H1 (cell line): ENCODE measurements at regions not wholly inside any gene's neighbourhood (a gene's known extent, or its start where the extent isn't known, plus 50 kb on each side); places are given as distances from the start of the nearest gene placed in this dataset.

Source experiments
- CTCF ChIA-PET: fragments of 300-600 bp; sonication (Branson Sonifier 250); formaldehyde crosslinking; loops from one replicate; lab custom pipeline; 2021; ENCODE audit not compliant: partially characterized antibody; lab: Charles Lee
- POLR2A ChIA-PET: fragments of 300-600 bp; sonication (Branson Sonifier 250); formaldehyde crosslinking; loops from one replicate; lab custom pipeline; 2021; ENCODE audit warnings: inconsistent platforms; ENCODE audit not compliant: partially characterized antibody; lab: Charles Lee
- DNase-seq, 2 experiments: peaks; one replicate each; pipeline versions ENCODE4 v3.0.0 to v3.0.0-alpha.2; 2010 to 2022; ENCODE audit warnings: low spot score in 2 of 2, low read depth in 1 of 2, mixed read lengths in 1 of 2
- FAIRE-seq: peaks from 2 replicates; lab custom pipeline; 2011; peaks lifted over from hg19 to GRCh38; lab: Jason Lieb, UNC
- H2AFZ ChIP-seq: 2 replicates; pipeline ENCODE4 v1.8.1; 2012; ENCODE audit warnings: low read length, inconsistent platforms
- H2AK5ac ChIP-seq: 2 replicates; pipeline ENCODE4 v1.6.1; 2013; ENCODE audit warnings: low read depth, low read length
- H2BK120ac ChIP-seq: replicated peaks from 2 replicates; pipeline ENCODE3; 2013; ENCODE audit warnings: low read depth, low read length, inconsistent platforms
- H2BK12ac ChIP-seq: 2 replicates; pipeline ENCODE4 v1.6.1; 2013; ENCODE audit warnings: low read depth, low read length
- H2BK15ac ChIP-seq: 2 replicates; pipeline ENCODE4 v1.6.1; 2013; ENCODE audit warnings: low read length
- H2BK20ac ChIP-seq: 2 replicates; pipeline ENCODE4 v1.6.1; 2013; ENCODE audit warnings: low read length
- H2BK5ac ChIP-seq: 2 replicates; pipeline ENCODE4 v1.6.1; 2013; ENCODE audit warnings: low read depth, low read length
- H3K14ac ChIP-seq: 2 replicates; pipeline ENCODE4 v1.6.1; 2013; ENCODE audit warnings: inconsistent platforms; ENCODE audit not compliant: insufficient read length
- H3K18ac ChIP-seq: 2 replicates; pipeline ENCODE4 v1.6.1; 2013; ENCODE audit warnings: low read length; ENCODE audit errors: extremely low read depth
- H3K23ac ChIP-seq: 2 replicates; pipeline ENCODE4 v1.6.1; 2013; ENCODE audit warnings: inconsistent platforms; ENCODE audit not compliant: insufficient read length
- H3K23me2 ChIP-seq: 2 replicates; pipeline ENCODE4 v1.6.1; 2013; ENCODE audit warnings: low read depth, low read length
- H3K27ac ChIP-seq: 2 replicates; pipeline ENCODE4 v1.6.1; 2011; ENCODE audit warnings: low read depth, low read length, inconsistent platforms
- H3K27me3 ChIP-seq, 4 experiments: replicated peaks in 1 of 4; 1 replicate in 1 of 4; 2 replicates in 3 of 4; pipeline versions ENCODE4 v1.6.1 to v1.8.1; 2011 to 2013; ENCODE audit warnings: low read length in 3 of 4, mild to moderate bottlenecking in 3 of 4, inconsistent platforms in 2 of 4, mixed read lengths in 2 of 4, moderate library complexity in 1 of 4; ENCODE audit not compliant: control insufficient read depth in 3 of 4, insufficient read depth in 3 of 4; ENCODE audit errors: extremely low read depth in 1 of 4
- H3K36me3 ChIP-seq, 4 experiments: 2 replicates each; pipeline versions ENCODE4 v1.6.1 to v1.8.1; 2011 to 2013; ENCODE audit warnings: mild to moderate bottlenecking in 4 of 4, low read length in 3 of 4, moderate library complexity in 2 of 4, control low read depth in 1 of 4, inconsistent platforms in 1 of 4; ENCODE audit not compliant: insufficient read depth in 4 of 4, control insufficient read depth in 2 of 4
- H3K4ac ChIP-seq: replicated peaks from 2 replicates; pipeline ENCODE3; 2013; ENCODE audit warnings: low read length, low read depth, mixed read lengths, inconsistent platforms; ENCODE audit not compliant: insufficient read length
- H3K4me1 ChIP-seq, 4 experiments: replicated peaks in 1 of 4; 1 replicate in 1 of 4; 2 replicates in 3 of 4; pipeline versions ENCODE4 v1.6.1 to v1.8.1; 2011 to 2013; ENCODE audit warnings: low read length in 3 of 4, inconsistent platforms in 2 of 4, mixed read lengths in 1 of 4; ENCODE audit not compliant: insufficient read depth in 4 of 4, control insufficient read depth in 3 of 4
- H3K4me2 ChIP-seq, 2 experiments: 2 replicates each; pipeline versions ENCODE4 v1.6.1 to v1.8.1; 2011 to 2013; ENCODE audit warnings: low read depth in 2 of 2, low read length in 2 of 2, control low read depth in 1 of 2, inconsistent platforms in 1 of 2, mild to moderate bottlenecking in 1 of 2; ENCODE audit not compliant: insufficient read depth in 1 of 2
- H3K4me3 ChIP-seq, 4 experiments: fragments of 200-600, 300-600 bp in 1 of 4; sonication (generic), shearing (Covaris generic), sonication (Bioruptor Twin) in 1 of 4; 2 replicates each; pipeline versions ENCODE4 v1.5.1 to v1.8.1; 2011 to 2016; ENCODE audit warnings: low read length in 4 of 4, low read depth in 3 of 4, control low read depth in 2 of 4, inconsistent platforms in 2 of 4, mild to moderate bottlenecking in 2 of 4, mixed read lengths in 1 of 4, moderate library complexity in 1 of 4; ENCODE audit not compliant: insufficient read depth in 2 of 4; ENCODE audit errors: extremely low read depth in 1 of 4
- H3K56ac ChIP-seq: replicated peaks from 2 replicates; pipeline ENCODE3; 2013; ENCODE audit warnings: low read depth, mild to moderate bottlenecking, mixed read lengths, low read length, inconsistent platforms; ENCODE audit not compliant: insufficient read length
- H3K79me1 ChIP-seq: 2 replicates; pipeline ENCODE4 v1.6.1; 2013; ENCODE audit warnings: low read depth, low read length, control low read depth
- H3K79me2 ChIP-seq, 2 experiments: 2 replicates each; pipeline versions ENCODE4 v1.6.1 to v1.8.1; 2012 to 2013; ENCODE audit warnings: low read length in 2 of 2, mild to moderate bottlenecking in 2 of 2, inconsistent platforms in 1 of 2; ENCODE audit not compliant: insufficient read depth in 2 of 2, control insufficient read depth in 1 of 2
- H3K9ac ChIP-seq, 4 experiments: replicated peaks in 1 of 4; 1 replicate in 1 of 4; 2 replicates in 3 of 4; pipeline versions ENCODE4 v1.6.1 to v1.8.1; 2011 to 2013; ENCODE audit warnings: low read depth in 3 of 4, low read length in 3 of 4, control low read depth in 2 of 4, mild to moderate bottlenecking in 2 of 4, moderate library complexity in 2 of 4, inconsistent platforms in 1 of 4; ENCODE audit errors: extremely low read depth in 1 of 4
- H3K9me3 ChIP-seq, 2 experiments: 2 replicates each; pipeline versions ENCODE4 v1.6.1 to v1.8.1; 2012 to 2013; ENCODE audit warnings: mild to moderate bottlenecking in 2 of 2, moderate library complexity in 2 of 2, control low read depth in 1 of 2, inconsistent platforms in 1 of 2, low read depth in 1 of 2, low read length in 1 of 2, mixed read lengths in 1 of 2; ENCODE audit not compliant: insufficient read depth in 2 of 2
- H4K20me1 ChIP-seq, 2 experiments: replicated peaks in 1 of 2; 2 replicates each; pipeline versions ENCODE3 to v1.8.1; 2011 to 2013; ENCODE audit warnings: inconsistent platforms in 2 of 2, low read length in 2 of 2, mild to moderate bottlenecking in 1 of 2; ENCODE audit not compliant: insufficient read depth in 2 of 2, control insufficient read depth in 1 of 2
- H4K5ac ChIP-seq: 2 replicates; pipeline ENCODE4 v1.6.1; 2013; ENCODE audit warnings: low read length, low read depth, mixed read lengths, inconsistent platforms; ENCODE audit not compliant: insufficient read length
- H4K8ac ChIP-seq: 2 replicates; pipeline ENCODE4 v1.8.0; 2013; ENCODE audit warnings: mild to moderate bottlenecking, moderate library complexity, low read length, inconsistent platforms; ENCODE audit not compliant: insufficient read depth; ENCODE audit errors: extremely low read depth
- H4K91ac ChIP-seq: replicated peaks from 2 replicates; pipeline ENCODE3; 2013; ENCODE audit warnings: low read length, mixed read lengths, inconsistent platforms; ENCODE audit not compliant: insufficient read length
- BACH1 ChIP-seq: IDR thresholded peaks from 2 replicates; pipeline ENCODE4 v1.6.1; 2012; ENCODE audit warnings: low read length, improper control_type of control experiment
- CBX5 ChIP-seq: fragments of 300-800, 300-1000 bp; sonication (generic); IDR thresholded peaks from 2 replicates; pipeline ENCODE4 v1.7.1; 2016; ENCODE audit warnings: antibody characterized with exemption, low read length, low read depth
- CEBPB ChIP-seq: IDR thresholded peaks from 2 replicates; pipeline ENCODE4 v1.6.1; 2012; ENCODE audit warnings: low read depth, low read length
- EGR1 ChIP-seq: IDR thresholded peaks from 2 replicates; pipeline ENCODE4 v1.6.1; 2011; ENCODE audit warnings: low read depth, low read length, borderline replicate concordance
- PHF8 ChIP-seq: fragments of 200-600 bp; sonication (generic); conservative IDR thresholded peaks from 2 replicates; pipeline ENCODE4 v1.7.1; 2012; ENCODE audit warnings: low read depth, mild to moderate bottlenecking, inconsistent platforms, low read length, moderate library complexity
- WGBS, 2 experiments: shearing (Covaris generic) in 1 of 2; methylation state at CpG; one replicate each; pipeline versions ENCODE4 v1.1.6 to v1.1.7; 2013 to 2015; ENCODE audit warnings: low lambda C conversion rate in 2 of 2, mixed read lengths in 2 of 2, inconsistent platforms in 1 of 2, low coverage in 1 of 2, missing lambda C conversion rate in 1 of 2; ENCODE audit not compliant: insufficient replicate concordance in 2 of 2, insufficient coverage in 1 of 2, insufficient read length in 1 of 2; ENCODE audit errors: extremely low coverage in 1 of 2, missing lambda C conversion rate in 1 of 2; 5-methylcytosine and 5-hydroxymethylcytosine counted together

- Histone ChIP-seq H2BK5ac (no peak overlapping the region), H3K4me2 (no peak overlapping the region), H3K36me3 (peaks cover 0 to 3% (median 0%) of the 10 kb centered on the region in 4 experiments; a peak in 1 of 8 replicates), H3K9ac (no peak overlapping the region), H3K4me3 (no peak overlapping the region), H2BK120ac (no peak overlapping the region), H4K20me1 (no peaks in the 10 kb centered on the region), H2BK12ac (no peak overlapping the region), H3K4ac (no peak overlapping the region), H3K27me3 (no peaks in the 10 kb centered on the region), H3K9me3 (no peaks in the 10 kb centered on the region), H3K4me1 (peaks cover 0 to 13% (median 7%) of the 10 kb centered on the region in 4 experiments; a peak in 5 of 7 replicates), H4K5ac (no peak overlapping the region), H2BK15ac (no peak overlapping the region), H3K56ac (no peak overlapping the region), H2BK20ac (no peak overlapping the region), H2AK5ac (no peak overlapping the region), H3K79me1 (no peaks in the 10 kb centered on the region), H3K18ac (no peak overlapping the region), H4K91ac (no peak overlapping the region), H3K27ac (no peak overlapping the region), H4K8ac (no peak overlapping the region), H3K14ac (no peak overlapping the region), H3K79me2 (no peaks in the 10 kb centered on the region), H2AFZ (no peak overlapping the region)
- 56% methylated on average over 1 of the region's 1 CpG; no CpG with 5 or more reads in 1 of the 2 experiments for WGBS, 2 experiments
- no peak for DNase-seq
- POLR2A ChIA-PET, result no interaction called here
- no peak for FAIRE-seq
- CTCF ChIA-PET, result no interaction called here
- TF ChIP-seq BACH1 (no peak), CBX5 (no peak), PHF8 (no peak), EGR1 (no peak), CEBPB (no peak)
- TF ChIP-seq, all 59 proteins: peak for 0
- no peak overlapping the region for H3K23ac ChIP-seq
- no peaks in the 10 kb centered on the region for H3K23me2 ChIP-seq
Measured at GRCh38 chr4:136806844-136807243, 725.5 kb downstream of the PCDH18 start.
